ENCODE measurements at regions not wholly inside any gene's neighbourhood (a gene's known extent, or its start where the extent isn't known, plus 50 kb on each side); places are given as distances from the start of the nearest gene placed in this dataset.

DNA sequence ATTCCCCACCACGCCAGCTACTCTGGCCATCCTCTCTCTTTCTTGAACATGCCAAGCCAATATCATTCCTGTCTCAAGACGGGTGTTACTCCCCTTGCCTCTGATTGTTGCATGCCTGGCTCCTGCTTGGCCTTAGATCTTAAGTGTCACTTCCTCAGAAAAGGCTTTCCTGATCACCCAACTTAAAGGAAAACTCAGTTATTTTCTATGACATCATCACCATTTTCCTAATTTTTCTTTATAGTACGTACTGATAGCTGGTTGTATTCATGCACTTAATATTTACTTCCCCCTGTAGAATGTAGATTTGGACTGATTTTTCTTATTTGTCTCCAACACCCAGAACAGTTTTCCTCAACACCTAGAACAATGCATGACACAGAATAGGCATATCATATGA lies 123.8 kb upstream of the TSPAN2 start:
- TF ChIP-seq POLR2AphosphoS5 (IDR thresholded peaks at IDR 0.05) = no peak
- TF ChIP-seq, protein P1, sequence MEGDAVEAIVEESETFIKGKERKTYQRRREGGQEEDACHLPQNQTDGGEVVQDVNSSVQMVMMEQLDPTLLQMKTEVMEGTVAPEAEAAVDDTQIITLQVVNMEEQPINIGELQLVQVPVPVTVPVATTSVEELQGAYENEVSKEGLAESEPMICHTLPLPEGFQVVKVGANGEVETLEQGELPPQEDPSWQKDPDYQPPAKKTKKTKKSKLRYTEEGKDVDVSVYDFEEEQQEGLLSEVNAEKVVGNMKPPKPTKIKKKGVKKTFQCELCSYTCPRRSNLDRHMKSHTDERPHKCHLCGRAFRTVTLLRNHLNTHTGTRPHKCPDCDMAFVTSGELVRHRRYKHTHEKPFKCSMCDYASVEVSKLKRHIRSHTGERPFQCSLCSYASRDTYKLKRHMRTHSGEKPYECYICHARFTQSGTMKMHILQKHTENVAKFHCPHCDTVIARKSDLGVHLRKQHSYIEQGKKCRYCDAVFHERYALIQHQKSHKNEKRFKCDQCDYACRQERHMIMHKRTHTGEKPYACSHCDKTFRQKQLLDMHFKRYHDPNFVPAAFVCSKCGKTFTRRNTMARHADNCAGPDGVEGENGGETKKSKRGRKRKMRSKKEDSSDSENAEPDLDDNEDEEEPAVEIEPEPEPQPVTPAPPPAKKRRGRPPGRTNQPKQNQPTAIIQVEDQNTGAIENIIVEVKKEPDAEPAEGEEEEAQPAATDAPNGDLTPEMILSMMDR (IDR thresholded peaks at IDR 0.05) = no peak
- TF ChIP-seq POLR2A (IDR thresholded peaks at IDR 0.05) = no peak
- TF ChIP-seq EP300 (IDR thresholded peaks at IDR 0.05; ENCODE audit: low read depth) = no peak
